AG09319 (cell line): ENCODE measurements at regions not wholly inside any gene's neighbourhood (a gene's known extent, or its start where the extent isn't known, plus 50 kb on each side); places are given as distances from the start of the nearest gene placed in this dataset.

ENCODE experiments used
- DNase-seq: peaks from one replicate; pipeline ENCODE4 v3.0.0-alpha.2; 2010; ENCODE audit warnings: low read depth; ENCODE audit errors: extremely low read depth
- TF ChIP-seq, protein P1 (sequence below): IDR thresholded peaks from 2 replicates; pipeline ENCODE4 v1.5.1; 2011; ENCODE audit warnings: low read depth, mild to moderate bottlenecking, inconsistent platforms, low read length, moderate library complexity

DNA sequence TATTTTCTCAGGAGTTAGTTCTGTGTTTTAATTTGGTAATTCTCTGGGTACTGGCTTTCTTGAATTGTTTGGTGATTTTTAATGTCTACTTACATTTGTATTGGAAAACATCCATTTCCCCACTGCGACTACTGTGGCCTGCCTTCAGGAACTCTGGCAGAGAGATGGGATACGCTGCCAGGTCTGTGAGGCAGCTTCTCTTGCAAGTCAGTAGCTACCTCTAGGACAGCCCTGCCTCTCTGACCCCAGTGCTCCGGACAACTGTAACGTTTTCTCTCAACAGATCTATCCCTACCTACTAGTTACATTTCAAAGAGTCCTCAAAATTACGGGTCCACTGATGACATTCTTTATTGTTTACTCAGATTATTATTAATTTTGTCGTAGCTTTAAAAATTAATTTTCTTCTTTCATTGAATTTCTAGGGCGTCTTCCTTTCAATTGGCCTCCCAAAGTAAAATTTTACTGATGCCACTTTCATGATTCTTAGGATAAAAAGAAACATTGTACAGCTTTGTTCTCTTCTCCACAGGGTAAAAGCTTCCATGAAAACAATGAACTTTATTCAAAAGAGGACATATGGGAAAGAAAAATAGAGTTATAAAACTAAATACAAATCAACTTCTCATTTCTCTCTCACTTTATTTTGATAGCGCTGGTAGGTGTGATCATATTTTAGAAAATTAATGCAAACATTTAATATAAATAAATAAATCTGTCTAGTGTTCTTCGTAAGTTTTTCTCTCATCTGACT, 123.2 kb upstream of the GOLGA8J start:
- TF ChIP-seq, protein P1, sequence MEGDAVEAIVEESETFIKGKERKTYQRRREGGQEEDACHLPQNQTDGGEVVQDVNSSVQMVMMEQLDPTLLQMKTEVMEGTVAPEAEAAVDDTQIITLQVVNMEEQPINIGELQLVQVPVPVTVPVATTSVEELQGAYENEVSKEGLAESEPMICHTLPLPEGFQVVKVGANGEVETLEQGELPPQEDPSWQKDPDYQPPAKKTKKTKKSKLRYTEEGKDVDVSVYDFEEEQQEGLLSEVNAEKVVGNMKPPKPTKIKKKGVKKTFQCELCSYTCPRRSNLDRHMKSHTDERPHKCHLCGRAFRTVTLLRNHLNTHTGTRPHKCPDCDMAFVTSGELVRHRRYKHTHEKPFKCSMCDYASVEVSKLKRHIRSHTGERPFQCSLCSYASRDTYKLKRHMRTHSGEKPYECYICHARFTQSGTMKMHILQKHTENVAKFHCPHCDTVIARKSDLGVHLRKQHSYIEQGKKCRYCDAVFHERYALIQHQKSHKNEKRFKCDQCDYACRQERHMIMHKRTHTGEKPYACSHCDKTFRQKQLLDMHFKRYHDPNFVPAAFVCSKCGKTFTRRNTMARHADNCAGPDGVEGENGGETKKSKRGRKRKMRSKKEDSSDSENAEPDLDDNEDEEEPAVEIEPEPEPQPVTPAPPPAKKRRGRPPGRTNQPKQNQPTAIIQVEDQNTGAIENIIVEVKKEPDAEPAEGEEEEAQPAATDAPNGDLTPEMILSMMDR, result no peak
- DNase-seq, result no peak

DNA sequence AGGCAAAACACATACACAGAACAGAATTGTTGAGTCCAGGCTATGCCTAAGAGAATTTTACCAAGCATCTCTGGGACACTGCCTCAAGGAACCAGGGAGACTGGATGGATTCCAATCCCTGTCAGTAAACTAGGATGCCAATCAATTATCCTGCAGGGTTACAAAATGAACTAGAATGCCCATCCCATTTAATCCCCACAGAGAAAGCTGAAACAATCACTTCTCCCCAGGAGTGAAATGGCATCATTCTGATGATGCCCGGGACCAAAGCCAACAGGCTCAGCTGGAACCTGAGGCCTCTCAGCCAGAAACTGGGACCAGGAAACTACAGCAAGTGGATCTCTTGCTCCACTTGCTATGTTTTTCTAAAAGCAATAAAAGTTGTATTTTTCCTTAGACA, 130.0 kb upstream of the TJP1 start:
- no peak for DNase-seq
- TF ChIP-seq, protein P1, result no peak

DNA sequence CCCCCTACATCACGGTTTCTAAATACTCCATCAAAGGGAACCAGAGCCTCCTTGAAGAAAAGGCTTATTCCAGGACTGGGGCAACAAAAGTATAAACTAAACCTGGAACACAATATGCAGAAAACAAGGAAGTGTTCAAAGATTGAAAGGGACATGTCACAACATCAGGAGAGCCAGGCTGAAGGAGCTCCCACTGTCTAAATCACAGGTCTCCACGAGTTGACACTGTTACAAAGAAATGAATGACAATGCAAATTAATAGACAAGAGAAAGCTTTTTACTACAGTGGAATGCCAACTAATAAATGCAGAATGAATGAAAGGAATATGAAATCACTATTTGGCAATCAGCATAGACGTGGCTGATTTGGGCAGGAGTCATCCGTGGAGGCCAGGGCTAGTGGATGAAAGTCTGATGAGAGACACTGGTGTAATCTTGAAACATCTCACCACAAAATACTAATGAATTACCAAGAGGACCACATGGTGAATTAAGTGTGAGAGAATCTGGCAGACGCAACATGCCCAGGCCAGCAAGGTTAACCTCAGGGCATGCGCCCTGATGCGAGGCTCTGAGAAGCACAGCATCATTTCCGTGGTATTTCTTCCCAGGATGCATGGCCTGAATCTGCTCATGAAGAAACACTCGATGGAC, 123.8 kb upstream of the TJP1 start:
- no peak for DNase-seq
- TF ChIP-seq, protein P1, result no peak

DNA sequence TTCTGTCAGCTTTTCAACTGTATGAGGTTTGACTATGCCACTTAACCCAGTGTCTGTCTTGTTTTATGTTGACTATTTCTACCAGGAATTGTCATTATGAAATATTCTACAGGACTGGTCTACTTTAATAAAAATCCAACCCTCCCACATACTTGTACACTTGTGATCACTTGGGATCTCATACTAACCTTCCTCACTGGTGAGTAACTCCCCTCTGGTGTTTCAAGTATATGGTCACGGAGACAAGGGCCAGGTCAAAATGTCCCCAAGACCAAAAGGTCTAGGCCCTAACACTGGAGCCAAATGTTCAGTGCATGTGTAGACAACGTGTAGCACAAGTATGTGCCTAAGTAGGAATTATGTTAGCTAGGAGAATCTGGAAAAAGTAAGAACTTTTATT, 122.7 kb upstream of the TJP1 start:
- TF ChIP-seq, protein P1, result no peak
- DNase-seq, result no peak

DNA sequence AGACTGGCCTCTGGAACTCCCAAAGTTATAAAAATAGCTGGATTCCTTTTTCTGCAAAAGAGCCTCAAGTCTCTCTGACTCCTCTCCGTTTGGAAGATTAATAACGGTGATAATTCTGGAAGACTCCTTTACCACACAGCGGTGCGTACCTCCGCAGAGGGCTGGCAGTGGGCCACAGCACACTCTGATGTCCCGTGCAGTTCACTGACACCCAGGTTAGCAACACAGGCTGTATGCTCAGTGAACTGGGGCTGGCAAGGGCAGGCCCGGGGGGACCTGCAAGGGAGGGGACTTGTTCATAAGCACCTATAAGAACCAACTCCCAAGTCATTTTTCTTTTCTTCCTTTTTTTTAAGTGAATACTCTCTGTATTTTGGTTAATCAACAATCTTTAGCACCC, 120.3 kb upstream of the TJP1 start:
- TF ChIP-seq, protein P1, result no peak
- DNase-seq, result no peak

DNA sequence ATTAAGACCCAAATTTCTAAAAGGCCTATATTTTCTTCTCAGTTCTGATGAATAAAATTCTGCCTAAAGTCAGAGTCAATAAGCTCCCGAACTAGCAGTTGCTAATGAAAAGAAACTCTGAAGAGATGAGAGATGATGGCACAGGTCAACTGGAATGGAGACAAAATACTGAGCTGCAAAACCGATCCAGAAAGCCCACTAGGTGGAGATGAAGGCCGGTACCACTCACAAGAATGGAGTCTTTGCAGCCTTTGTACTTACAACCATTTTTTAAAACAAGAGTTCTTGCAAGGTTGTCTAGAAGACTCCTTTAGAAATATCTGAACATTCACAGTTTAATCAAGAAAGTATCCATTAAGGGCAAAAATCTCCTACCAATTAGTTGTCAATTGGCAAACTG, 119.9 kb upstream of the TJP1 start:
- TF ChIP-seq, protein P1, result peak; percentile 15
- no peak for DNase-seq

DNA sequence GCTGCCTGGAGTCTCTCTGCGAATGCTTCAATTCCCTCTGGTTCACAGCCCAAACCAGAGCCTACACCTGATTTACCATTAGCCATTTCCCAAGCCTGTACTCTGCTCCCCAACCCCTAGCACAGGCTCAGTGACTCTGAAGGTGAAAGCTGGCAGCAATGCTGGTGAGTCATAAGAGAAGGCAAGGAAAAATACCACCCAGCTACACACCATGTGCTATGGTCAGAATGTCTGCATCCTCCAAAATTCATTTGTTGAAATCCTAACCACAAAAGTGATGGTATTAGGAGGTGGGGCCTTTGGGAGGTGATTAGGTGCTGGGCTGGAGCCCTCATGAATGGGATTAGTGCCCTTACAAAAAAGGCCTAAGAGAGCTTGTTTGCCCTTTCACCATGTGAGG, 117.1 kb upstream of the TJP1 start:
- TF ChIP-seq, protein P1, result no peak
- no peak for DNase-seq
